HuH-7.5 (cell line): ENCODE measurements at regions not wholly inside any gene's neighbourhood (a gene's known extent, or its start where the extent isn't known, plus 50 kb on each side); places are given as distances from the start of the nearest gene placed in this dataset.
A peak's percentile ranks its signal among the peaks of the same experiment; 100 is the strongest.

ENCODE experiments used
- DNase-seq: peaks from one replicate; pipeline ENCODE4 v3.0.0; 2011; ENCODE audit warnings: low spot score

DNA sequence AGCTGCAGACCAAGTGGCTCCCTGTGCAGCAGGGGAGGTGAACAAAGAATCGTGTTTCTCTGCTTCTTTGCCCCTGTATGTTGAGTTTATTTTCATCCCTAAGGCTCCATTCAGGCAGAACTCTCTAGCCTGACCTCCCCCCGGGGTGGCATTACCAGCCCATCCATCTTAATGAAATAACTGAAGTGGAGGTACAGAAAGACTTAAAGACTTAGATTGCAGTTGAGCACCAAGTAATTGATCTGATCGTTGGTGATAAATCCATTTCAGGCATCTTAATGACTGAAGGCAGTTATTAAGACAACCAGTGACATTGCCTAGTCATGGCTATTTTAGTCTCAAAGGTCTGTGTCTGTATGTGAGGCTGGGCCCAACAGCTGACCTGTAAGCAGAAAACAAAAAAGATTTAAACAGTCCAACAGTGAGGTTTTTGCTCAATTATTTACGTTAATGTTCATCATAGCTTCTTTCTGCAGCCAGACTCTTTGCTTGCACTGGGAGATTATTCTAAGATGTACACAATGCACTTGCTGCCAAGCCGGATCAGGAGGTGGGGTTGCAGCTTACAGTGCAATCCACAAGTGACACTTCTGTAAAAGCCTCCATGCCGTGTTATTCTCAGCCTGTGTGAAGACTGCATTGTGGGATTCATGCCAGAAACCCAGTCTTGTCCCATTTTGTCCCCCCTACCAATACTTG is 363.0 kb upstream of the DUSP10 start:
- DNase-seq: no peak

DNA sequence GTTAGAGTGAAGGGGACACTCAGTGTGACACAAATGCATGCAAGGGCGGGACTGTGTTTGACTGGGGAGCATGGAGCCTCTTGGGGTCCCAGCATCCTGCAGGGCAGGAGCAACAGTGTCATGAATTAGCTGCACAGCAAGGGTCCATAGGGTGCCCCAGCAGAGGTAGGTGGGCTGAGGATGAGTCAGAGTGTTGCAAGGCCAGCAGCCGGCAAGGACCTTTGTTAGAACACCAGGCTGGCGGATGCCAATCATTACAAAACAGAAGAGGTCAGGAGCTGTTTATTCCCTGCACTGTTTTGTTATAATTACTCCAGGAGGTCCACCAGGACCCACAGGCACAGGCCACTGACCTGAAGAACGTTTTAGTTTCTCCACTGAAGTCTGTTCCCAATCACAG is 362.2 kb upstream of the DUSP10 start:
- DNase-seq: no peak

DNA sequence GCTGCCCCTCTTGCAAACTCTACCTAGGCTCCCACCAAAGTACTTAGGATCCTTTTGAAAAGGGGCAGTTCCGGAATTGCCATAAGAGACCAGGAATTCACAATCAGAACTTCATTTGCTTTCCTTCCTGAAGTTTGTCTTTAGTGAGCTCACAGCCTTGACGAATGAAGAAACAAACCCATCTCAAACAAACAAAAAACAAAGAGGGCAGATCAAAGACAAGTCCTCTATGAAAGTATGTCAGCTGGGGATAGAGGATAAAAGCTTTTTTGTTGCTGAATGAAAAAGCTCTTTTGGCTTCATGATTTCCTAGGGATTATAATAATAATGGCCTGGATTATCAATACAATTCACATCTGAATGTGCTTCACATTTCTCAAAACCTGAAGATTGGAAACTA is 357.9 kb upstream of the DUSP10 start:
- DNase-seq: no peak

DNA sequence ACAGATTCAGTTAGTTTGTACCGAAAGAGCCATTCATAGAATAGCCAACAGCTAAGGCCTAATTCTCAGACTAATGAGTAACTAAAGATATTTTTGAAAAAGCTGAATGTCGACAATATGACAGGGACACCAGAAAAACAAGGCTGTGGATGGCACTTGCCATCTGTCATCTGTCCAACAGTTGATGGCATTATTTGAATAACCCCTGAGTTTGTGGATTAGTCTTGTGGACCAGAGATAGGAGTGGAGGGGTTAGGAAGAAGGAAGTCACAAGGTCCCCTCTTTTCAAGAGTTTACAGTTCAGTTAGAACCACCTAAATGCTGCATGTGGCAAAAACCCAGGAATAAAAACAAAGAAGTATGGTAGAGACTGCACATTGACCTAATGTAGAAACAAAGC is 356.5 kb upstream of the DUSP10 start:
- no peak for DNase-seq

DNA sequence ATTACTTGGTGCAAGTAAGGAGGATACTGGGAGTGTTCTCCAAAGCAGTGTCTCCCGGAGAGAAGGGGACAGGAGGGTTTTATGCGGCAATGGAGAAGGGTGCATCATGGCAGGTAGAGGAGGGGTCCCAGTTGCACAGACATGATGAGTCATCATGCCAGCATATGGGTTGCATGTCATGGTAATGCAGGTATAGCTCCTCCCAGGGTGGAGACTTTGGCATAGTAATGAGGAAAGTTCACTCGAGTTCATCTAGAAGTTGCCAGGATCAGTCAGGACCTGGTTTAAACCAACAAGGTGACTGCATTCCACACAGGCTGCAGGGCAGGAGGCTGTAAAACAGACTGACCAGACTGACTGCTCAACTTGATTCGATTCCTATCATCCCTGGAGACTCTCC is 355.7 kb upstream of the DUSP10 start:
- DNase-seq: no peak

DNA sequence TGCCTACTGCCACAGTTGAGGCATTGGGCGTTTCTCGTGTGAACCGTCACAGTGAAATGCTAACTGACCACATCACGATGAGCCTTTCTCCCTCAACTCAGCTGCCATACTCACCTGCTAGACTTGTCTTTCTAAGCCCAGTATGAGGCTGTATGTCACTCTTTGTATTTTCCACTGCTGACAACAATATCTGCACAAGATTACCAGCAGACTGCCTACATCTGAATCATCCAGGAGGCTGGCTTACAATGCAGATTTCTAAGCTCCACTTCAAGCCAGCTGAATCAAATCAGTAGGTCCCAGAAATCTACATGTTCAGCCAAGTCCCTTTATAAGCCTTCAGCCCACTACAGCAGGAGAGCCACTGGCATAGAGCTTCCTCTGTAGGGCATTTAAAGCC is 355.0 kb upstream of the DUSP10 start:
- DNase-seq: no peak

DNA sequence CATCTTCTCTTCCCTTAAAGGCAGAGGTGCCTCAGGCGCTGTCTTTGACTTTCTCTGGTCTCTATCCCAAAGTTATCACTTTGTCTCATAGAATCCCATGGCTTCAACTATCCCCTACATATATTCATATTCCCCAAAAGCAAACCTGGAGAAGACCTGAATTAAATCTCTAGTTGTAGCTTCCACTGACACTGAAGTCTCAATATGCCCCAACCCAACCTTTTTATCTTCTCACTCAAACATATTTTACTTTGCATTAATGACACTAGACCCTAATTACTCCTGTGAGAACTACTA is 354.5 kb upstream of the DUSP10 start:
- no peak for DNase-seq

DNA sequence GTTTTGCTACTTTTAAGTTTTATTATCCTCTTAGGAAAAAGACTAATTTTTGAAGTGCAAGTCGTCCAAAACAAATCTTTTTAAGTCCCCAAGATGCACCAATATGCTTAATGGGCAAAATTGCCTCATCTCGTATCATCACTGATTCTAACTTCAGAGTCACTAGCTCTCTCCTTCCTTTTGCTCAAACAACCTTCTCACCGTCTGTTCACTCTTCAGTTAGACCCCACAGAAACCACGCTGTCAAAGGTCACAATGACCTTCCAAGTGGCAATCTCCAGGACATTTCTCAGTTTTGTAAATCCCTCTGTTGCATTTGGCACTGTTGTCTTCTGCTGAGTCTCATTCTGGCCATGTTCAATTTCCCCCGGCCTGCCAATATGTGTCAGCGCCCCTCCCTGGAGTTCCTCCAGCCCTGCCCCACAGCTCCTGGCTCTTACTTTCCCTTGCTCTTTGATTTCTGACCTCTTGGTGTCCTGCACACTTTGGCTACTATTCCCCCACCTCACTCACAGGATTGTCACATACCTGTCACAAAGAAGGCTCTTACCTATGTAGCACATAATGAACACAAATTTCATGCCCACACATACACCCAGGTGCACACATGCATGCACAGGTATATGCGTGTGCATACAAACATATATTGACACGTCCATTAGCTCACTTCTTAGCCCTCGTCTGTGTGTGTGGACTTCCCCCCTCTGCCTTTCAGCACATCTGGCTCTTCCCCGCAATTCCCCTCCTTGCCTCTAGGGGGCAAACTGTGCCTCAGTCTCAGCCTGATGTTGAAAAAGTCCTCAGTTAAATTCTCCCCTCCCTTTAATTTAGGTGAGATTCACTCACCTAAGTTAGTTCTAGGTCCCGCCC is 354.0 kb upstream of the DUSP10 start:
- DNase-seq: peak; percentile 18

DNA sequence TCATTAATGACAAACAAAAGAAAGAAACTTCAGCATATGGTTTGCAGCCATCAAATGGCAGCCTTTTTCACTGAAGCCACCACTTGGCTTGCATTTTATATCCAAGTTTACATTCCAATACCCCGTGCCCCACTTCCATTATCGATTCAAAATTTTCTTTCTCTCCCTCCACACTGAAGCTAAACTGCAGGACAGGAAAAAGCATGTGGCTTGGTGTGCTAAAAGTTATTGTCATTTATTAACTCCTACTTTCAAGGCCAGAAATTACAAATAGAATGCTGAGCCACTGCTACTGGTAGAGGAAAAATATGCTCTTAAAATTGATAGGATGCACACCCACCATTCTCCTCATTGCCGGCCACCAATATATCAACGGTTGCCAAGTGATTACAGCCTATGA is 351.6 kb upstream of the DUSP10 start:
- no peak for DNase-seq

DNA sequence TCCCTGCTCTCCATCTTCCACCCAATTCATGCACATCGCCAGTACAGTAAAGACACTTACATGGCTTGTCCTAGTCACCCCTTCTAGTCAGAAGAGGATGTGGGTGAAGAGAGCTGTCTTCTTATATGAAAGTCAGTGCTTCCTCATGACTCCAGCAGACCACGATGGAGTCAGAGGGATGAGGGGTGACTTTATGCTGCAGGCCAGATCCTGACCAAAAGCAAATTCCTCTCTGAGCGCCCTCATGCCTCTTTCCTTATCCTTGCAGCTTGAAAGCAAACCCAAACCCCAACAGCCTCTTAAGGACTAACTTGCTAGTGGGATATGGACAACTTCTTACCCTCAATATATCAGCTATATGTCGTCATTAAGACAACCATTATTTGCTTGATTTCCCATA is 348.2 kb upstream of the DUSP10 start:
- DNase-seq: no peak

DNA sequence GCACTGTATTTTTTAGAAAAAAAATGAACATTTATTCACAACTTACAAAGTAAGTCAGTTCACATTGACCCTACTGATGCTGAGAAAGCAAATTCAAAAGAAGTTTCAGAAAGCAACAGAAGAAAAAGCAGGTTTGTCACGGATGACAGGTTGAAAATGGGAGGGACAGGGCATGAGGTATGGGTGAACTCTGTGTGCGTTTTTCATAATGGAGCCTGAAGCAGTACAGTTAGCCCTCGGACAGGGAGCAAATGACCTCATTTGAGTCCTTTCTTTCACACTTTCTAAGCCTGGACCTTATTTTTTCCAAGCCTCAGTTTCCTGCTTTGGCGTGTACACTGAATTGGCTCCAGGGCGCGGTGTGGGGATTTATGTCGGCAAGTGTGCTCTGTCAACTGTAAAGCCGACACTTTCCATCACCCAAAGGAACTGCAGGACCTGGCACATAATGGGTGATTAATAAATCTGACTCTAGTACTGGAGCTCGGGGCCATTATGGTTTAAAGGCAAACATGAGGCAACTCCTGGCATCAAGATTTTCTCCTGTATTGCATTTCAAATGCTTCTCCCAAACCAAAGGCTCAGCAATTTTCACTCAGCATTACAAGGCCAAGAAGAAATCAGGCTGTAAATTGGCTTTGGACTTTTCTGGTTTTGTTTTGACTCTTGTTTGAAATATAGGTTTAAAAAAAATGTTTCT is 345.5 kb upstream of the DUSP10 start:
- DNase-seq: no peak

DNA sequence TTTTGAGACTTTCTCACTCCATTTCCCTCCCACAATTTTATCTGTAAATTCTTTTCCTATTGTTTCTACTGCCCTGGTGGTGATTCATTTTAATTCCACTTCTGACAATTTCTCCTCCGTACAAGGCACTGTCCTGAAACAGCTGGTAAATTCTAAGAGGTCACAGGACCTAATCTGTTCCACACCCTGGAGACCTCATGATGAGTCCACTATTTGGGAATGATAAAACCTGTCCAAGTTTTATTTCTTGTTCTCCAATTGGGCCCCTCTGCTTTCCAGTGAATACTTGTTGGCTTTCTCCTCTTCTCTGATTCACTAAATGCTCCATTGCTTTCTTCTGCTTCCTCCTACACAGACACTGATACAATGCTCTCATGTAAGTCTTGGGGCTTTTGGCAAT is 343.1 kb upstream of the DUSP10 start:
- no peak for DNase-seq

DNA sequence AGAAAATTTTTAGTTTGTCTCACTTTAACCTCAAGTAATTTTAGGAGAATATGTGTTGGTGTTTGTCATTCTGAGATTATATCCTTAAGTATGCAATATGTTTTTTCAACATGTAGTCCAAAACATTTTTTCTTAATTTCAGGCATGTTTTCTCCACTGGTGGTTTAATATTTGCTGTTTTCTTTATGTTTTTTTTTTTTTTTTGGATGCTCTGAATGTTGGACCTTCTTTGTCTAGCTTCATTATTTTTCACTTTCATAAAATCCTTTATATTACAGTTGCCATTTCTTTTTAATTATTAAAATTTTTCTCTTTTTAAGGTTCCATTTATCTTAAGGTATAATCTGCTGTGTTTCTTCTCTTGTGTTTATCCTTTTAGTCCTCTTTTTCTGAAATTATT is 342.2 kb upstream of the DUSP10 start:
- DNase-seq: no peak

DNA sequence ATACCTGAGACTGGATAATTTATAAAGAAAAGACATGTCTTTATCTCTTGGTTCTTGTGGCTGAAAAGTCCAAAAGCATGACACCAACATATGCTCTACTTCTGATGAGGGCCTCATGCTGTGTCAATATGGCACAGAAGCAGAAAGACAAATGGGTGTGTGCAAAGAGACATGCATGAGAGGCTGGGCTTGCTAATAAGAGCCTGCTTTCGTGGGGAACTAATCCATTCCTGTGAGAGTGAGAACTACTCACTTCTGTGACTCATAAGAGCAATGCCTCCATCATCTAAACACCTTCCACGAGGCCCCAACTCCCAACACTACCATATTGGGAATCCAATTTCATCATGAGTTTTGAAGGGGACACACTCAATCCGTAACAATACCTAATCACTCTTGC is 340.0 kb upstream of the DUSP10 start:
- DNase-seq: no peak

DNA sequence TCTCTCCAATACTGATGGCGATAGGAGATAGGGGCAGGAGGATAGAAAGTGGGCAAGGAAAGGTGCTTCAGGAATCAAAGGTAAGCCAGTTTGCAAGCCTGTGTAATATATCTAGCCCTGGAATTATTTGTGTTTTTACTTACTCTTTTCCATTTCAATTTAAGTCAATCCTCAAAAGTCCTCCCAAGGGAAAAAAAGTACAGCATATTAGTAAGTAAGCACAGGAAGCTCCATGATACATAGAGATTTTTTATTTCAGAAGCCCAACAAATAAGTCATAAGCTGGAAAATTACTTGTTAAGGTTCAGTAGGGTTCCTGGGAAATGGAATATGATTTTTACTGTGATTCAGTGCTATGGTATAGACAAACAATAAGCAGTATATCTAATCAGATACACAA is 337.7 kb upstream of the DUSP10 start:
- no peak for DNase-seq

DNA sequence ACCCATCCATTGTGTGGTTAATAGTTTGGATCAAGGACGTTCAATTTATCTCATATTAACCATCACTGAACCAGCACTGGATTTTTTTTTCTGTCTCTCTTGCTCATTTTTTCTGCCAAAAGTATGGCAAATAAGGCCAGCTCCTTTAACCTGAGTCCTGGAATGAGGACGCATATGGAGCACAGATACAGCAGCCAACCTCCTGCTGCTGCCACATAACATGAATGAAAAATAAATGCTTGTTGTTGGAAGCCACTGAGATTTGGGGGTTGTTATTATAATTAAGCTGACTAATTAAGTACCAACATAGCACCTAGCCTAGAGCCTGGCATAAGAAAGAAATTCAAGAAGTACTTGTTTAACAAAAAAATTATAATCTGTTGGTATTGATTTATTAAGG is 335.3 kb upstream of the DUSP10 start:
- no peak for DNase-seq

DNA sequence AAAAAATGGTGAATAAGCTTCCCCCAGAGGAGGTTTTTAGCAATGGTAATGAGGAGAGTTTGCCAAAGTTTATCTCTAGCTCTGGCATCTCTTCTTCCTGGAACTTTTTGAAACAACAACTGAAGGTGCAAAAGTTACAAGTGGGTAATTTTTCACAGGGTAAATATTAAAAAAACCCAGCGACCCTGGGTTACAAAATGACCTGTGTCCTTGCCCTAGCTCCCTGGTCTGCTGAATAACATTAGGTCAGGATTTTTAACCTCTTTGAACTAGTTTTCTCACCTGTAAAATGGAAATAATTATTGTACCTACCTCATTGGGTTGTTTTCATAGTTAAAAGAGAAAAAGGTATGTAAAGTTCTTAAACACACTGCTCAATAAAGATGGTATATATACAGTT is 332.4 kb upstream of the DUSP10 start:
- DNase-seq: no peak

DNA sequence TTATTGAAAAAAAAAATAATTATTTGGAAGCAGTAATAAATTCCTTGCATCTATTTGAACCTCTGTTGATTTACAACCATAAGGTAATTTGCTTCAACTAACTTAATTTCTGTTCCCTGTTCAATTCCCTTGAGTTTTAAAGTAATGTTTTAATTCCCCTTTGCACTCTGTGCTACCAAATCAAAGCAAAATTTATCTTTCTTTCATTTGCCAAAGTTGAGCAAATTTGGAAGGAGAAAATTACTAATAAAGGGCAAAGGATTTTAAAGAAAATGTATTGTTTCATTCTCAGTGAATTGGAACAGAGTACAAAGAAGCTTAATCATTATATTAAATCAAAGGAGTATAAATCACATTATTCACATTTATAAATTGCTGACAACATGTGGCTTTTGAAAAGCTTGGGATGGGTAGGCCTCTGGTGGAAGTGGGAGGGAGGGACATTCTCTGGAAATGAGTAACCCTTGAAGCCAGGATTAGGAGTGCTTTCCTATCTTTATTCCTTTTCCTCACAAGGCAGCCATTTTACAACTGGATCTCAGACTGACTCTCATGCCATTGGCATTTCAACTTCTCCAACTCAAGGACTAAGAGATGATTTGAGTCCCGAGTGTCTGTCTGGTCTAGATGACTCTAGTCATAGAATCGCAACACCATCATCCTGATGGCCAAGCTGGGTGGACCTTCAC is 331.6 kb upstream of the DUSP10 start:
- no peak for DNase-seq

DNA sequence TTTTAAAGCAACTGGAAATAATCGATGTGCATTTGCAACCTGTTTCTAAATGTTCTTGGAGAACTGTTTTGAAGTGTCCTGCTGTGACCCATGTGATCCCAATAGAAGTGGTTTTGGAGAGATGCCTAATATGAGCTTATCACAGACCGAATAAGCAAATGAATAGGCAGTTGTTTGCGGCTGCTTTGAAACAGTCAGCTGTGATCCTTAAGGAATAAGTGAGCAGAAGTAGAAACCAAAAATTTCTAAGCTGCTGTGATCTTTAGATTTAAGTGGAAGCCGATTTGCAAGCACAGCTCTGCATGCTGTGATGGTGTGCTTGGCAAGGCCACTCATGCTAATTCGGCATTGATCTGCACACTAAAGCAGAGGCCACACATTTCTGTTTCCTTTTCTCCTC is 329.5 kb upstream of the DUSP10 start:
- DNase-seq: no peak

DNA sequence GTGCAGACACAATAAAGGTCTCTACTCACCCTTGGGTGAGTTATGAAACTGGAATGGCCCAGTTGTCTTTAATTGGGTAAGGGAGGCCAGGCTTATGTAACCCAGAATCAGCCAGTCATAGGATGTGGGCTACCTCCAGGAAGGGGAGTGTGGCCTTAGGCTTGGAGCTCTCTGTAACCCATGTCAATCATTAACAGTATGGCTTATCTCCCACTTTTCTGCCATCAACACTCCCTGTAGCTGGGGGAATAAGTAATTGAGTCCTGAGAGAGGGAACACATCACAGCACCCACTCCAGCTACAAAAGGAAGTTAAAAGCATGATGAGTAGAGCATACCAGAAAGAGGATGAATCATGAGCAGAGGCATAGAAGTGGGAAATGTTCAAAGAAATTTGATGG is 327.0 kb upstream of the DUSP10 start:
- DNase-seq: no peak

DNA sequence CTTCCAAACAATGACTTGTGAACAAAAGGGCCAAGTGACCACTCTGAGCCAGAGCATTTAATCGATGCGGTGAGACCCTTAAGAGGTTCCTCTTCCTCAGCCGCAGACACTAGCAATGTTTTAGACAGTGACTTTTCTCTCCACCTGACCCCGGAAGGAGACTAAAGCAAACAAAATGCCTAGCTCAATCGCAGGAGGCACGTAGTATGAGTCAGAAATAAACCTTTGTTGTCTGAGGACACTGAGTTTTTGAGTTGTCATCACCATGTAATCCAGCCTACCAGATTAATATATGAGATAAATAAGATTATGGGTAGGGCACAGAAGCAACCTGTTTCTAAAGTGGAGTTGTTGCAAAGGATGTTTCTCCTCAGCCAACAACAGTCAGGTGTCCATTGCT is 326.2 kb upstream of the DUSP10 start:
- DNase-seq: no peak

DNA sequence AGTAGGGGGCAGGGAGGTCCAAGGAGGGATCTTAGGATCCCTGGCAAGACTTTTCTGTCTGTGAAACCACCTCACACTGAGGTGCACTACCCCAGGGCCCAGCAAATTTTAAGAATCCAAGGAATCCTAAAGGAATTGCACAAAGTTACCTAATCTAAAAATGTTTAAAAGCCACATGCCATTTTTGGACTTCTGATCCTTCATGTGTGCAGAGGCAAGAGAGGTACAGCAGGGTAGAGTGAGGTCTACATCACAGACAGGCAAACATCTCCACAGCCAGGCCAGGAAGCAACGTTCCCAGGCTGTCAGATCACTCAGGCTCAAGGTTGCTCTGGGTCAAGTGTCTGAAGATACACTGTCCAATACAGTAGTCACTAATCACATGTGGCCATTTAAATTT is 324.6 kb upstream of the DUSP10 start:
- DNase-seq: no peak

DNA sequence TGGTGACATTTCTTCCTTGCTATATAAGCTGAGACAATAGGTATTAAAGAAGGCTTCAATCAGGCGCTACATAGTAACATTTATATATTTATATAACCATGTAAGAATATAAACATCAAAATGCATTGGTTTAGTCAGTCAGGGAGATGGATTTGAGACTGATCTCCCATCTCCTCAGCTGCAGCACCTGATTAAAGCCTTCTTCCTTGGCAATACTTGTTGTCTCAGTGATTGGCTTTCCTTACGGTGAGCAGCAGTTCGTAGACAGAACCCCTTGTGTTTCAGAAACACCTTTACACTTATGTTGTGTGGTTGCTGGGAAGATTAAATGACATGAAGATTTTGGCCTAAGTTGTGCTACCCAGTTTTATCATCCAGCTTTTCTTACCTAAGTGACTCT is 323.3 kb upstream of the DUSP10 start:
- DNase-seq: no peak
